ENCODE measurements at regions not wholly inside any gene's neighbourhood (a gene's known extent, or its start where the extent isn't known, plus 50 kb on each side); places are given as distances from the start of the nearest gene placed in this dataset.

DNA sequence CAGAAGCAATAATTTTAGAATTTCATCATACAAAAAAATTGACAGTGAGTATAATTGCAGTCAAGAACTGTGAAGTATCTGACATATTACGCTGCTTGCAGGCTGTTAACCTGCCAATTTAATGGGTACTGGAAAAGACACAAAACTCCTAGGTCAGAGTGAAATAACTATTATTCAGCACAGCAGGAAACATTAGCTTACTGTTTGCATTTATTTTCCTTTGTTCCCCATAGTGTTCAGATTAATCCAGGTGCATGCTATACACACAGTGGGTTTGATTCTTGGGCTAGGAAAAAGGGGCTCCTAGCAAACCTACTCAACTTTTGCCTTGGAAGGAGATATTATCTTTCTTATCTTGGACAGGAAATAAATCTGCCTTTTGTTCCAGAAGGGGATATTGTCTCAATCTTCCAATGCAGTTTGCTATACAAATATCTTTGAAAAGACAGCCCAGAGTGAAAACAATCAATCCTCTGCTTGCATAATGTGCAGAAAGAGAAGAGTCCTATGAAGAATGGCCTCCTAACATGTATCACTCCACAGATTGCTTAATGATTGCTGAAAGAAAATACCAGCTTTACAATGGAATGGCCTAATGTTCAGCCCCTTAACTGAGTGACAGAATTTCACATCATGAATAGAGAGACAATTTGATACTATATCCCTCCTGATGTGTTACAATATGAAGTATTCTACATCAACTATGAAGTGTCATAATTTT is 443.4 kb downstream of the TBC1D4 start:
- no peak for DNase-seq

DNA sequence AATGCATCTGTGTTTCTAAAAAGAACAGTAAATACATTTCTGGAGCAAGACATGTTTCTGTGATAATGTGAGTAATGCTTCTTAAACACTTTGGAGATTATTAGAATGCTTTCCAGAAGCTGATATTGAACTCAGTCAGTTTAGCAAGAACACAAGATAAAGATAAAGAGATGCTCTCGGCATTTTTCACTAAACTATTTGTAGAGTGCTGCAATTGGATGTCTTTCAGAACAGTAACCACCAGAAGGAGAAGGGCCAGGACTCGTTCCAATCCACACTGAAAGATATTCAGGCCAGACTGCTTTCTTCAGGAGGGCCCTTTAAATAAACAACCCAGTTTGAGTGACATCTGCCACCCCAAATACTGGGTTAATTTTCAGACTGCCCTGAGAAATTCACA is 456.0 kb downstream of the TBC1D4 start:
- DNase-seq, result no peak

DNA sequence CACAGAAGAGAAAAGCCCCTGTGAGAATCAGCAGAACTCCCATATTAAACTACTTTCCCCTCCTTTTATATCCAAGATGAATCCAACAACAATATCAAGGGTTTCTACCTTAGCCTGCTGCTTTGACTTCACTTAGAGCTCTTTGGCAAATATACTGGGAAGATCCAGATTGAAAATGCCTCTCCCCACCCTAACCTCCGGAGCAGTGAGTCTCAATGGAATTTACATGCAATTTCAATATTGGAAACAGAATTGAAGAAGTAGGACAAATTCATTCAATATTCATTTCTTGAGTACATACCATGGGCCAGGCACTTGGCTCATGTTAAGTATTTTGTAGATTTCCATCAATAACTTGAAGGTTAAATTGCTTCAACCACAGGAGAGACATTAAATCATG is 457.4 kb downstream of the TBC1D4 start:
- no peak for DNase-seq

DNA sequence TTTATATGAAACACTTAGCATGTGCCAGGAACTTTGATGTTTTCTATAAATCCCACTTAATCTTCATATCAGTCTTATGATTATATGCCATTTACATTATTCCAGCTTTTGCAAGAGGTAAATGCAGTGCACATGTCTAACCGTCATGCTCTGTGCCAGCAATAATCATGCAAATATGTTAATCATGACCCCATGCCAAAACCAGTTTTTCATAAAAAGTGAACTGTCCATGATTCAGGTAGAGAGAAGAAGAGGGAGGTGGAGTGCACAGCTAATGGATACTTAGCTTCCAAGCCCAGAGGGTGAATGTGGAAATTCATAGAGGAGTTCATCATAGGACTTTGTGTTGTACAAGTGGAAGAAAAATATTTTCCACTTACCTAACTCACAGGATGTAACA is 458.4 kb downstream of the TBC1D4 start:
- no peak for DNase-seq

DNA sequence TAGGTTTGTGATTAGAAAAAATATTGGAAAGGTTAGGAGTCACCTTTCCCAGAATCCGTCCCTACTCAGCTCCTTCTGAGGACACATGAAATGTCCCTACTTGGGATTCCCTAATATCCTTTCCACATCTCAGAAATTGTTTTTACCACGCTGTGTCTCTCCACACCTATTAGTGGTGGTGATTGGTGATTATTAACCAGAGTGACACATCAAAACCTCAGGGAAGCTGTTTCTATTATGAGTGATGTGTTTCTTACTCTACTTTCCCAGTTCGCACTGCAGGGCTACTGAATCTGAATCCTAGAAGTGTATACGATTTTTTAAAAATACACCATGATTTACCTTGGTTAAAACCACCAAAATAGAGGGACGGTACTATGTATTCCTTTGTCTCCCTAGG is 460.8 kb downstream of the TBC1D4 start:
- no peak for DNase-seq

DNA sequence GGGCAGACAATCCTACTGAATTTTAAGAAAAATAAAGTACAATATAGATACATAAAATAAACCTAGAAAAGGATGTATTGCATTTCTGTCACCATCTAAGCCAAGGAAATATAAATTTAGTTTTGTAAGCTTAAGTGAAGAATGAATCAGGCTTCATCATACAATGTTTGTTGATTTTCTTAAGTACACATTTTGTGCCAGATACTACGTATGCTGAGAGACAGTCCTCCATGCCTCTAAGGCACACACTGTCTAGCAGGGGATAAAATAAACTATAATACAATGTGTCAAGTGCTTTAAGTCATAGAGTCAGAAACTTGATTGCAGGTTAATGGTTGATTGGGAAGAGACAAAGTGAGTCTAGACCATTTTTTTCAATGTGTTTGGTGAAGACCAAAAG is 465.7 kb downstream of the TBC1D4 start:
- no peak for DNase-seq

DNA sequence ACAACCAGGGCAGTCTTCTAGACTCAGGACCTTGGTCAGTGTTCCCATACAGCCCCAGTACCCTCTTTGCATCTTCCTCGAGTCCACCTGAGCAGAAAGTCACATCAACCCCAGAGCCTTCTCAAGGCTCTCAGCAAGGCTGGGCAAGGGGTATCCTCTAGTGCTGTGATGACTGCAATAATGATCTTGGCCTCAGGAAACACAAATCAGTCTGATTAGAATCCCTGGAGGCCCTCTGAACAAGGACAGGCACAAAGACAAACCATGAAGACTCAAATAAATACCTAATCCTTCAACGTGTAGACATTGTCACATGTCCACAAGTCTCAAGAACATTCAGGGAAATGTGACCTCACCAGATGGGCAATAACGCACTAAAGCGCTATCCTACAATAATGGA is 468.2 kb downstream of the TBC1D4 start:
- no peak for DNase-seq

DNA sequence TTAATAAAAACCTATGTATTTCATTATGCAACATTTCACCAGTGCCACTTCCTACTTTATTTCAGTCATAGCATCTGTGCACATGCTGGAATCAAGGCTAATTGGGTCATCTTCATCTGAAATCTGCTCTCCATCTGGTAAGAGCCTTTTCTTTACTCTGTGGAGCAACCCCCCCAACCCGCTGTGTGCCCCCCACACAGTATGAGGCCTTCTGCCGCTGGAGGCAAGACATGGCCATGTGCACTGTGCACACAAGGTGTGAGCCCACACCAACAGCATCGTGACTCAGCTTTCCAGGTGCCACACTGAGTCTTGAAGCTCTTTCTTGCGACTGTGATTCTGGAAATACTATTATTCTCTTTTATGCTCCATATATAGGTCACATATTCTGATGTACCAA is 471.0 kb downstream of the TBC1D4 start:
- DNase-seq, result no peak

DNA sequence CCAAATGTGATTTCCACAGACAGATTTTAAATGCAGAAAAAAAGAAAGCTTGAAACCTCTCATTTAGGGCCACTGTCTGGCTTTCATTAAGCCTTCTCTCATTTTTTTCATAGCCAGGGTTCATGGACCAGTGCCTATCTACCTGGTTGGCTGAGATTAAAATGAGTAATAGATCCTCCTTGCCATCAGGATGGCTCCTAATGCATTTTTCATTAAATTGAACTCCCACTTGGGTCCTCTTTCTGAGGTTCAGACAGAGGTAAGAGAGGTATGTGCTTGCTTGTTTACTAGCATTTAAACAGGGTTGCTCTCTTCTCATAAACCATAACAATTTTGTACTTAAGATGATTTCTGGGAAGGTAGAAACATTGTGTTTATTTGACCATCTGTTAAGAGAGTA is 473.0 kb downstream of the TBC1D4 start:
- no peak for DNase-seq

DNA sequence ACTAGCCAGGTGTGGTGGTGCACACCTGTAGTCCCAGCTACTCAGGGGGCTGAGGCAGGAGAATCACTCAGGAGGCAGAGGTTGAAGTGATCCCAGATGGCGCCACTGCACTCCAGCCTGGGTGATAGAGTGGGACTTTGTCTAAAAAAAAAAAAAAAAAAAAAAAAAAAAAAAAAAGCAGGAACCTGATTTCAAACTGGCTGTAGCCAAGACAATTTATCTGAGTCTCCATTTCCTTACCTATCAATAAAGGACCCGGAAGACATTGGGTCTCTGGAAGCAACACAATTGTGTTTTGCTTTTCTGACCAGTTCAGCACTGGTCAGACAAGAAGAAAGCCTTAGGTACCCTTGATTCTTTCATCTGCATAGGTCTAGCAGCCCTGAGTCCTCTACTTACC is 491.0 kb downstream of the TBC1D4 start:
- DNase-seq, result no peak

DNA sequence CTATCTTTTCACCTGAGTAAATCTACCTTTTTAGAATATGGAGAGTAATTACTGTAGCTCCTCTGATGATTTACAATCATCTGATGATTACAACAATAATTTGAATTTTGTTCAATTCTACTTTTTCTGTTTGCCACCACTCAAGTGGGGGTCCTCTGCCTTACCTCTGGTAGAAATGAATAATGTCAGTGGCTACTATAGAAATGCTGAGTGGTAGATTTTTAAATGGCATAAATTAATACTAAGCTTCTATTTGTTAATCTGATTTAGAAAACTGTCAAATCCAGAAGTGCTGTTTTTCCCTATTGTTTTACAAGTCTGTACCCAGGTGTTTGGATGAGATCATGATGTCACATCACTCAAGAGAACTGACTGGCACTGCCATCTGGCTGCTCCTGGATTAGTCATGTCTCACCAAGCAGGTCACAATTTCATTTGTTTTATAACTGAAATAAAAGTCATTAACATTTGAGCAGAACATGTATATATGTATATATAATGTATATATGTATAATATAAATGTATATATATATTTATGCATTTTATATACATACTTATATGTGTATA is 494.8 kb downstream of the TBC1D4 start:
- no peak for DNase-seq

DNA sequence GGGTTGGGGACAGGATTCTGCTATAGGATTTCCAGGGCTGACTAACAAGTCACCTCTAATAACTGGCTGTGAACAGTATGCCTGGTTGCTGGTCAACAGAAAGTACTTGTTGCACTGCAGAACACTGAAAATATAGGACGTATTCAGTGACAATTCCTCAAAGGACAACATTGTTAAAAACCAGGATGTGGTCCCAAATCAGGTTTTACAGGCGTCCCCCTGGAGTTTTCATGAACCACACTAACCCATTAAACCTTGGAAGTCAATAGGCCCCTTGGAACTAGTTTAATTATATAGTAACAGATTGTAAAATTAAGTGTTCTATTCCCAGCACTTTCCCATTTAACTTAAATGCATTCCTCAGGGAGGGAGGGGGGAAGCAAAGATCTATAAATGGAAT is 495.4 kb downstream of the TBC1D4 start:
- DNase-seq, result no peak

DNA sequence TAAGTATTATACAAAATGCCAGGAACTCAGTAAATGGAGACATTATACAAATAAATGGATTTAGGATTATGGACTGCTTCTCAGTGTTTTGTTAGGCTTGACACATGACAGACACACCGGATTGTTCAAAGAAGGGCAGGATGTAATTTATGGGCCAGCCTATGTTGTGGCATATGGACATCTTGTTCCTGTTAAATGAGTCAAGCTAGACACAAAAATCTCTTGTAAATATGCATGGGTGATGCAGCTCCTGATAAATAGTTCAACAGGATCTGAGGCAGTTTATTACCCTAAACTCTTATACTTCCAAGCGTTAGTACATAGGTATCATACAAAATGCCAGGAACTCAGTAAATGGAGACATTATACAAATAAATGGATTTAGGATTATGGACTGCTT is 502.3 kb downstream of the TBC1D4 start:
- no peak for DNase-seq

DNA sequence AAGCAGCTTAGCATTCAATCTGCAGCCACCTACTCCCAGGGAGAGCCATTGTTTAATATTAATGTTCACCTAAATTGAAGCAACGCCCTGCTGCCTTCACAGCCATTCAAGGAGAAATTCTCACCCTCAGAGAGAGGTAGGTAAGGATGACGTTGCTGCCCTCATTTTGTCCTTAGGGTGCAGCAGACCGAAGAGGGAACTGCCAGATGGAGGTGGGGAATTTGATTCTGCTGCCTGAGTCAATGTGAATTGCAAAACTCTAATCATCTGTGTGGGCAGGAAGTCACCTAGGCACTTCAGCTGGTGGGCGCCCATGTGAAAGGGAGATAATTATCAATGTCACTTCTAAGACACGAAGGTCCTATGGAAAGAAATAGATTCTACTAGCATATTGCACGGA is 503.4 kb downstream of the TBC1D4 start:
- no peak for DNase-seq

DNA sequence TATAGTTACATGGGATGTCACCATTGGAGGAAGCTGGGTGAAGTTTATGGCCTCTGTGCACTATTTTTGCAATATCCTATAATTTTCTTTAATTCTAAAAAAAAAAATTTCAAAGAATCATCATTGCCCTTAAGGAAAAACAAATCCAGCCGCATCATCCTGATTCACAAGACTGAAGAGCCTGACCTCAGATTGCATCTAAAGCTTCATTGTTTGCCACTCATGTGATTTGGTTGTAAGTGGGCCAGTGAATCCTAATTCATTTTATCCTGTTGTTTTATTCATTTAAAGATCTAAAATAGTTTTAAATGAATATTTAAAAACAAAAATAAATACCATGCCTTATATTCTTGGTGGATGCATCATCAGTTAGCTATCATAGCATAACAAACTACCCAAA is 504.5 kb downstream of the TBC1D4 start:
- no peak for DNase-seq

DNA sequence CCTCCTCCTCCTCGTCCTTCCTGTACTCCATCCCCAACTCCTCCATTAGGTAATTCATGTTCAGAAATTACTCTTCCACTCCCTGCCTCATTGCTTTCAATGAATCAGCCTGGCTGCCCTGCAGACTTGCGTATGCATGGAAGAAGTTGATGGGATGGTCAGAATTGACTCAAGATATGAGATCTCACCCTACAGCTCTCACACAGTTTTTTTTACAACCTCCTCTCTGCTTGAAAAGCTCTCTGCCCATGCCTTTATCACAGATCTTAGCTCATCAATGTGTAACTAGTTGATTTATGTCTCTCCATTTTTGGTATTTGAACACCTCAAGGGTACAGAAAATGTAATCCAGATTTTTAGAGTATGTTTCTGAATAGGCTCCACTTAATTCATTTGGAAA is 506.9 kb downstream of the TBC1D4 start:
- no peak for DNase-seq

DNA sequence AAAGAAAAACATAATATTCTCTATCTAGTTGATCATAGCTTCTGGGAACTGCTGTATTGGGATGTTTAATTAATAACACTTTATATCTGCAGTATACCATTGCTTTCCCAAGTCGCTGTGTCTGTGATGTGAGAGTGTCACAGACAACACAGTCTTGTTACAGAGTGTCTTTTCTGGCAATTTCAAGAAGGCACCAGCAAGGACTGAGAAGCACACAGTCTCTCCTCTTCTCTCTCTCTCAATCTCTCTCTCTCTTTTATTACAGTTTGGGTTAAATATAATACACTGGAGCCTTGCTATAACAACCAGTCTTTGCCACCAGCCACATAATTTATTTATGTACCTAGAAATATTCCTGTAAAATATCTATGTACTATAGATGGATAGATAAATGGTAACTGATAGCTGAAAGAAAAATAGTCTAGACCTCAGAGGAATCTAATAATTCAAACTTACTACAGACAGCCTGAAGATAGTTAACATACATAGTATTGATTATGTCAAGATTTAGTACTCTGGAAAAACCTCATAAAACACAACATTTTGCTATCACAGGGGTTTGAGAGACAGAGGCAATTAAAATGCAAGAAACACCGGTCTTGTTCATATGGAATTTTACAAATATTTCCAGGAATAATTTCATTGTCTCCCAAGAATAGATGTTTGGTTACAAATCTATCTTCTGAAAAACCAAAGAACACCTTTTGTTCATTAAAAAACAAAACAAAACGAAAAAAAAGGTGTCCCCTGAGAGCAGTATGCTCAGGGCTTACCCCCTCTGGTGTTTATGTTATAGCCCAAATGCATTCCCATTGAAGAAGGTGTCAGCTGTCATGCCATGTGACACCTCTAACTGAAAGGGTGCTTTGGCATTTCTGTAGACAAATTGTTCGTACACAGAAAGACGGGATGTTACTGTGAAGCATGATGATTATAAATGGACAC is 507.8 kb downstream of the TBC1D4 start:
- no peak for DNase-seq

DNA sequence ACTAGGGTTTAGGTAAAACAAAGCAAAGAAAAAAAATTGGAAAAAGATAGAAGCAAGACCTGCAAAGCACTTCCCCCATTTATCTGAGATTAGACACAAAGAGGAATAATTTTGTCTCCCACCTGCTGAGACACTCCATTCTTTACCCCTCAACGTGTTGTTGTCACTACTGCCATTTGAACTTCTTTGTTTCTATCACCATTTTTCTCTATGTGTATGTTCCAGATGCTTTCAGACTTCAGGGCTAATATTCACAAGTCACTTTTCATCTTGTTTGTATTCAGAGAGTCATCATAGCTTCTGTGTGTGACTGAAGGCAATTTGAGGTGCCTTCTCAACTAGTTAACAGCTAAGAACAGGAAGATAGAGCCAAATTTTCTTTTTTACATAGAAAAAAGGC is 512.5 kb downstream of the TBC1D4 start:
- DNase-seq, result no peak

DNA sequence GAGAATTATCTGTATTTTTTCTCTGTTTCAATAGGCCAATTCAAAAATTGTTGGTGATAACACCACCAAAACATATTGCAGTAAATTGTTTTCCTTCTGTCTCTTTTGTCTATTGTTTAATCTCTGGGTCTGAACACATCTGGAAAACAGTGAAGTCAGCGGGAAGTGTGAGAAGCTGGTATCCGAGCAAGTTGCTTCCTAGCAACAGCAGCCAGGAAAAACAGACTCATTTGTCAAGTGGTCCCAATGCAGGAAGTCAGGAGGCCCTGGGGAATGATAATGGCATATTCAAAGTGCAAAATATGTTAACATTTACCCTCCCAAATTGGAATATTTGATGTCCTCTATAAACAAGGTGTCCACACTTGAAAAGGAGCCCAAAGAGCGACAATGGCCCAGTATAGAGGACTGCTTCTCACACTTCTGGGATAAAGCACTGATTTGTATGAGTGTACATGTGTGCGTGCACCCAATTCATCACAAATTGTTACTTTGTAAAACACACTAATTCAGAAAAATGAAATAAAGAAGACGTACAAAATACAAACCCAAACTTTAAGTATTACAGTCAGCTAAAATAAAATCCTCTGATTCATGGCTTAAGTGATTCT is 515.0 kb downstream of the TBC1D4 start:
- DNase-seq, result no peak

DNA sequence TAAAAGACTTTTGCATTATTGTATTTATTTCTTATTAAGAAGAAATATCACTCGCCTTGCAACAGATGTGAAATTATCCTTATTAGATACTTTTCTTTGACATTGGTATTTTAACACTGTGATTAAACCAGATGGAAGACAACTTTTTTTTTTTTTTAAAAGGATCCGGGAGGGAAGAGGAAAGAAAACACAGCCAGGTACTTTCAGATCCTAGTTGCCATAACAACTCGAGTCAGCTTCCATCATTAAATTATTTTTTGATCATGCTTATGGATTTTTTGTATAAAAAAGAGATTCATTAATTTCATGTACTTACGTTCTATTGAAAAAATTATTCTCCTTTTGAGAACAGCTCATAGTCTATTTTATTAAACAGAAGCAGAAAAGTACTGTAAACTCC is 515.7 kb downstream of the TBC1D4 start:
- DNase-seq, result no peak

DNA sequence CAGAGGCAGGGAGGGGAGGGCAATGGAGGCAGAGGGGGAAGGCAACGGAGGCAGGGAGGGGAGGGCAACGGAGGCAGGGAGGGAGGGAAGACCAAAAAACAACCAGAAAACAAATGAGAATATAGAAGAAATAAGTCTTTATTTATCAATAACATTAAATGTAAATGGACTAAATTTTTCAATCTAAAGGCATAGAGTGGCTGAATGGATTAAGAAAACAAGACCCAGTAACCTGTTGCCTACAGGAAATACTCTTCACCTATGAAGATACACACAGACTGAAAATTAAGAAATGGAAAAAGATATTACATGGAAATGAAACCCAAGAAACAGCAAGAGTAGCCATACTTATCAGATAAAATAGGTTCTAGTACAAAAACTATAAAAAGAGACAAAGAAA is 536.3 kb downstream of the TBC1D4 start:
- no peak for DNase-seq

DNA sequence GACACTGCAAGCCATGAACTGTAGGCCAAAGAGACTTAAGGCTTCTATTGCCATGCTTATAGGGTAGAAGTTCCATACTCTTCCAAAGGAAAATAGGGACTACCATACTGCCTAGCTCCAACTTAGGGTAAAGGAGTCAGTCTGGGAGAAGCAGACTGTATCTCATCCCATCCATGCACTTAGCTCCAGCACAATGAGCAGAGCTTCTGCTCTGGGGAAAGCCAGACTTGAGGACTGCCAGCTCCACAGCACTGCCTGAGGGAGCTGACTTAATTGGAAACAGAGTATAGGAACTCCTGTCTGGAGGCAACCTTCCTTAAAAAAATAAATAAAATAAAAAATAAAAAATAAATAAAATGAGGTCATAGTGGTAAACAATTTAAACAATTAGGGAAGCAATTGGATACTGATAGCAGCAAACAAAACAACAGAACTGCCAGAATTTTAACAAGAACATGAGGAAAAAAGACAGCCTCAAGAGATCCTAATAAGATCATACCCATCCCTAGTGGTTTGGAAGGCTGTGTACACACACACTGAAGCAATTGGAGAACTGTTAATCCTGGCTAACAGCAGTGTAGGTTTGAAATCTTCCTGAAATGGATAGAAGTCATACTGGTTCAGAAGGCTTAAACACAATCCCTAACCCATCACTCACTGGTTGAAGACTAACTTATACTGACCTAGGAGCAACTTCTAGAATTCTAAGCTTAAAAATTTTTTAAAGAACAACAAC is 550.1 kb downstream of the TBC1D4 start:
- no peak for DNase-seq
